NOMO-1 treated with dmso at 0.1 percent for 144 hours (cell line): ENCODE measurements at regions not wholly inside any gene's neighbourhood (a gene's known extent, or its start where the extent isn't known, plus 50 kb on each side); places are given as distances from the start of the nearest gene placed in this dataset.

Experiments used
- DNase-seq: peaks from one replicate; lab custom pipeline; 2025; ENCODE audit not compliant: unreplicated experiment; lab: John Stamatoyannopoulos, UW

- DNase-seq: no peak
These were observed 112.8 kb downstream of the SAMD5 start for GRCh38 chr6:147621263-147621662.

- no peak for DNase-seq
These were observed 113.5 kb downstream of the SAMD5 start for GRCh38 chr6:147621961-147622360.

- DNase-seq: no peak
These were observed 116.5 kb downstream of the SAMD5 start for GRCh38 chr6:147624946-147625515.

- no peak for DNase-seq
These were observed 117.5 kb downstream of the SAMD5 start for GRCh38 chr6:147625946-147626345.

GRCh38 chr6:147627411-147627810, 118.9 kb downstream of the SAMD5 start:
- no peak for DNase-seq

GRCh38 chr6:147633191-147633590, 124.7 kb downstream of the SAMD5 start:
- no peak for DNase-seq

GRCh38 chr6:147637620-147638195, 129.2 kb downstream of the SAMD5 start:
- DNase-seq: no peak

GRCh38 chr6:147639279-147639678, 130.8 kb downstream of the SAMD5 start:
- no peak for DNase-seq

GRCh38 chr6:147640606-147641005, 132.1 kb downstream of the SAMD5 start:
- no peak for DNase-seq

- no peak for DNase-seq
These were observed 133.0 kb downstream of the SAMD5 start for GRCh38 chr6:147641511-147641910.

GRCh38 chr6:147642458-147642857, 134.0 kb downstream of the SAMD5 start:
- no peak for DNase-seq

- DNase-seq: no peak
These were observed 135.1 kb downstream of the SAMD5 start for GRCh38 chr6:147643341-147644200.

GRCh38 chr6:147648916-147649315, 140.4 kb downstream of the SAMD5 start:
- DNase-seq: no peak

GRCh38 chr6:147651249-147652063, 143.0 kb downstream of the SAMD5 start:
- DNase-seq: no peak

- DNase-seq: no peak
These were observed 145.1 kb downstream of the SAMD5 start for GRCh38 chr6:147653631-147654030.

GRCh38 chr6:147654103-147654845, 145.8 kb downstream of the SAMD5 start:
- DNase-seq: no peak

- DNase-seq: no peak
These were observed 152.1 kb downstream of the SAMD5 start for GRCh38 chr6:147660334-147661311.

- no peak for DNase-seq
These were observed 154.2 kb downstream of the SAMD5 start for GRCh38 chr6:147662646-147663045.

- no peak for DNase-seq
These were observed 155.6 kb downstream of the SAMD5 start for GRCh38 chr6:147664092-147664491.

GRCh38 chr6:147666255-147666654, 157.8 kb downstream of the SAMD5 start:
- no peak for DNase-seq
